LoVo (cell line): ENCODE measurements at regions not wholly inside any gene's neighbourhood (a gene's known extent, or its start where the extent isn't known, plus 50 kb on each side); places are given as distances from the start of the nearest gene placed in this dataset.

Experiments
- DNase-seq: peaks from one replicate; pipeline ENCODE4 v3.0.0-alpha.2; 2016; ENCODE audit warnings: low spot score

- no peak for DNase-seq
Measured at GRCh38 chr2:163266772-163267171, 428.2 kb upstream of the KCNH7 start.

GRCh38 chr2:163265562-163265961 is 427.0 kb upstream of the KCNH7 start:
- DNase-seq, result no peak

- DNase-seq, result no peak
Measured at GRCh38 chr2:163264341-163264740, 425.8 kb upstream of the KCNH7 start.

- DNase-seq, result no peak
Measured at GRCh38 chr2:163259489-163259888, 420.9 kb upstream of the KCNH7 start.

- DNase-seq, result no peak
Measured at GRCh38 chr2:163255086-163255485, 416.5 kb upstream of the KCNH7 start.

GRCh38 chr2:163253621-163254285 is 415.2 kb upstream of the KCNH7 start:
- no peak for DNase-seq

GRCh38 chr2:163252199-163252598 is 413.6 kb upstream of the KCNH7 start:
- DNase-seq, result no peak

- no peak for DNase-seq
Measured at GRCh38 chr2:163248376-163249253, 410.0 kb upstream of the KCNH7 start.

GRCh38 chr2:163247847-163248220 is 409.3 kb upstream of the KCNH7 start:
- no peak for DNase-seq

- DNase-seq, result no peak
Measured at GRCh38 chr2:163247156-163247846, 408.7 kb upstream of the KCNH7 start.

GRCh38 chr2:163246135-163246534 is 407.6 kb upstream of the KCNH7 start:
- DNase-seq, result no peak

- no peak for DNase-seq
Measured at GRCh38 chr2:163236553-163236952, 398.0 kb upstream of the KCNH7 start.

GRCh38 chr2:163231666-163232065 is 393.1 kb upstream of the KCNH7 start:
- no peak for DNase-seq

GRCh38 chr2:163213661-163214081 is 375.1 kb upstream of the KCNH7 start:
- no peak for DNase-seq

GRCh38 chr2:163210430-163210918 is 371.9 kb upstream of the KCNH7 start:
- no peak for DNase-seq

GRCh38 chr2:163207693-163208370 is 369.3 kb upstream of the KCNH7 start:
- DNase-seq, result no peak

- DNase-seq, result no peak
Measured at GRCh38 chr2:163205589-163206254, 367.2 kb upstream of the KCNH7 start.

- DNase-seq, result no peak
Measured at GRCh38 chr2:163200741-163201140, 362.2 kb upstream of the KCNH7 start.

- DNase-seq, result no peak
Measured at GRCh38 chr2:163198972-163199371, 360.4 kb upstream of the KCNH7 start.

GRCh38 chr2:163198007-163198406 is 359.4 kb upstream of the KCNH7 start:
- DNase-seq, result no peak

- peak; percentile 29 for DNase-seq
Measured at GRCh38 chr2:163191372-163191771, 352.8 kb upstream of the KCNH7 start.
